ENCODE measurements at regions not wholly inside any gene's neighbourhood (a gene's known extent, or its start where the extent isn't known, plus 50 kb on each side); places are given as distances from the start of the nearest gene placed in this dataset.

DNA sequence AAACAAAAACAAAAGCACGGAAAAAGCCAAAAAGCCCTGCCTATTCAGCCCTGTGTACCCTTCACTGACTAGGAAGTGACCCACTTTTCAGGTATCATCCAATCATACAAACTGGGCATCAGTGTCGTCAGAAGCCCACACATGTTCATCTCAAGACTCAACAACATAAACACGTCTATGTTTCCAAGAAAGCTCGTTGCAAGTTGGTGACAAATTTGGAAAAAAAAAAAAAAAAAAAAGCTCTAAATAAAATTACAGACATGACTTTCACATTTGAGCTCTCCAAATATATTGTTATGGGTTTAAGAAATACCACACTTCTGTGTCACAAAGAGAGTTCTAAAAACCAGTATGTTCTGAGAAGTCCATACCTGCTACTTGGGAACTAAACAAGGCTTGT lies 204.7 kb upstream of the KLF14 start:
- no peak for TF ChIP-seq TEAD1 (CRISPR knock-in tag; IDR thresholded peaks at IDR 0.05)
- TF ChIP-seq FOXJ3 (CRISPR knock-in tag; IDR thresholded peaks at IDR 0.05; ENCODE audit: borderline replicate concordance) = no peak
- no peak for TF ChIP-seq MXD4 (CRISPR knock-in tag; IDR thresholded peaks at IDR 0.05; ENCODE audit: borderline replicate concordance)
- TF ChIP-seq JAZF1 (CRISPR knock-in tag; IDR thresholded peaks at IDR 0.05) = no peak
- no peak for TF ChIP-seq IRF2 (CRISPR knock-in tag; IDR thresholded peaks at IDR 0.05; ENCODE audit: borderline replicate concordance, low read depth)
- TF ChIP-seq NR1H2 (CRISPR knock-in tag; IDR thresholded peaks at IDR 0.05) = no peak
- TF ChIP-seq NR2C2 (CRISPR knock-in tag; IDR thresholded peaks at IDR 0.05) = no peak
- TF ChIP-seq, protein P1, sequence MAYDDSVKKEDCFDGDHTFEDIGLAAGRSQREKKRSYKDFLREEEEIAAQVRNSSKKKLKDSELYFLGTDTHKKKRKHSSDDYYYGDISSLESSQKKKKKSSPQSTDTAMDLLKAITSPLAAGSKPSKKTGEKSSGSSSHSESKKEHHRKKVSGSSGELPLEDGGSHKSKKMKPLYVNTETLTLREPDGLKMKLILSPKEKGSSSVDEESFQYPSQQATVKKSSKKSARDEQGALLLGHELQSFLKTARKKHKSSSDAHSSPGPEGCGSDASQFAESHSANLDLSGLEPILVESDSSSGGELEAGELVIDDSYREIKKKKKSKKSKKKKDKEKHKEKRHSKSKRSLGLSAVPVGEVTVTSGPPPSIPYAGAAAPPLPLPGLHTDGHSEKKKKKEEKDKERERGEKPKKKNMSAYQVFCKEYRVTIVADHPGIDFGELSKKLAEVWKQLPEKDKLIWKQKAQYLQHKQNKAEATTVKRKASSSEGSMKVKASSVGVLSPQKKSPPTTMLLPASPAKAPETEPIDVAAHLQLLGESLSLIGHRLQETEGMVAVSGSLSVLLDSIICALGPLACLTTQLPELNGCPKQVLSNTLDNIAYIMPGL (CRISPR knock-in tag; IDR thresholded peaks at IDR 0.05) = no peak
- TF ChIP-seq, protein P2, sequence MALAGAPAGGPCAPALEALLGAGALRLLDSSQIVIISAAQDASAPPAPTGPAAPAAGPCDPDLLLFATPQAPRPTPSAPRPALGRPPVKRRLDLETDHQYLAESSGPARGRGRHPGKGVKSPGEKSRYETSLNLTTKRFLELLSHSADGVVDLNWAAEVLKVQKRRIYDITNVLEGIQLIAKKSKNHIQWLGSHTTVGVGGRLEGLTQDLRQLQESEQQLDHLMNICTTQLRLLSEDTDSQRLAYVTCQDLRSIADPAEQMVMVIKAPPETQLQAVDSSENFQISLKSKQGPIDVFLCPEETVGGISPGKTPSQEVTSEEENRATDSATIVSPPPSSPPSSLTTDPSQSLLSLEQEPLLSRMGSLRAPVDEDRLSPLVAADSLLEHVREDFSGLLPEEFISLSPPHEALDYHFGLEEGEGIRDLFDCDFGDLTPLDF (CRISPR knock-in tag; IDR thresholded peaks at IDR 0.05) = no peak
- TF ChIP-seq, protein P3, sequence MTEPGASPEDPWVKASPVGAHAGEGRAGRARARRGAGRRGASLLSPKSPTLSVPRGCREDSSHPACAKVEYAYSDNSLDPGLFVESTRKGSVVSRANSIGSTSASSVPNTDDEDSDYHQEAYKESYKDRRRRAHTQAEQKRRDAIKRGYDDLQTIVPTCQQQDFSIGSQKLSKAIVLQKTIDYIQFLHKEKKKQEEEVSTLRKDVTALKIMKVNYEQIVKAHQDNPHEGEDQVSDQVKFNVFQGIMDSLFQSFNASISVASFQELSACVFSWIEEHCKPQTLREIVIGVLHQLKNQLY (CRISPR knock-in tag; IDR thresholded peaks at IDR 0.05) = no peak
- TF ChIP-seq, protein P4, sequence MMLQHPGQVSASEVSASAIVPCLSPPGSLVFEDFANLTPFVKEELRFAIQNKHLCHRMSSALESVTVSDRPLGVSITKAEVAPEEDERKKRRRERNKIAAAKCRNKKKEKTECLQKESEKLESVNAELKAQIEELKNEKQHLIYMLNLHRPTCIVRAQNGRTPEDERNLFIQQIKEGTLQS (CRISPR knock-in tag; conservative IDR thresholded peaks at IDR 0.05) = no peak
- TF ChIP-seq, protein P5, sequence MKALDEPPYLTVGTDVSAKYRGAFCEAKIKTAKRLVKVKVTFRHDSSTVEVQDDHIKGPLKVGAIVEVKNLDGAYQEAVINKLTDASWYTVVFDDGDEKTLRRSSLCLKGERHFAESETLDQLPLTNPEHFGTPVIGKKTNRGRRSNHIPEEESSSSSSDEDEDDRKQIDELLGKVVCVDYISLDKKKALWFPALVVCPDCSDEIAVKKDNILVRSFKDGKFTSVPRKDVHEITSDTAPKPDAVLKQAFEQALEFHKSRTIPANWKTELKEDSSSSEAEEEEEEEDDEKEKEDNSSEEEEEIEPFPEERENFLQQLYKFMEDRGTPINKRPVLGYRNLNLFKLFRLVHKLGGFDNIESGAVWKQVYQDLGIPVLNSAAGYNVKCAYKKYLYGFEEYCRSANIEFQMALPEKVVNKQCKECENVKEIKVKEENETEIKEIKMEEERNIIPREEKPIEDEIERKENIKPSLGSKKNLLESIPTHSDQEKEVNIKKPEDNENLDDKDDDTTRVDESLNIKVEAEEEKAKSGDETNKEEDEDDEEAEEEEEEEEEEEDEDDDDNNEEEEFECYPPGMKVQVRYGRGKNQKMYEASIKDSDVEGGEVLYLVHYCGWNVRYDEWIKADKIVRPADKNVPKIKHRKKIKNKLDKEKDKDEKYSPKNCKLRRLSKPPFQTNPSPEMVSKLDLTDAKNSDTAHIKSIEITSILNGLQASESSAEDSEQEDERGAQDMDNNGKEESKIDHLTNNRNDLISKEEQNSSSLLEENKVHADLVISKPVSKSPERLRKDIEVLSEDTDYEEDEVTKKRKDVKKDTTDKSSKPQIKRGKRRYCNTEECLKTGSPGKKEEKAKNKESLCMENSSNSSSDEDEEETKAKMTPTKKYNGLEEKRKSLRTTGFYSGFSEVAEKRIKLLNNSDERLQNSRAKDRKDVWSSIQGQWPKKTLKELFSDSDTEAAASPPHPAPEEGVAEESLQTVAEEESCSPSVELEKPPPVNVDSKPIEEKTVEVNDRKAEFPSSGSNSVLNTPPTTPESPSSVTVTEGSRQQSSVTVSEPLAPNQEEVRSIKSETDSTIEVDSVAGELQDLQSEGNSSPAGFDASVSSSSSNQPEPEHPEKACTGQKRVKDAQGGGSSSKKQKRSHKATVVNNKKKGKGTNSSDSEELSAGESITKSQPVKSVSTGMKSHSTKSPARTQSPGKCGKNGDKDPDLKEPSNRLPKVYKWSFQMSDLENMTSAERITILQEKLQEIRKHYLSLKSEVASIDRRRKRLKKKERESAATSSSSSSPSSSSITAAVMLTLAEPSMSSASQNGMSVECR (CRISPR knock-in tag; IDR thresholded peaks at IDR 0.05; ENCODE audit: borderline replicate concordance) = no peak
- TF ChIP-seq, protein P6, sequence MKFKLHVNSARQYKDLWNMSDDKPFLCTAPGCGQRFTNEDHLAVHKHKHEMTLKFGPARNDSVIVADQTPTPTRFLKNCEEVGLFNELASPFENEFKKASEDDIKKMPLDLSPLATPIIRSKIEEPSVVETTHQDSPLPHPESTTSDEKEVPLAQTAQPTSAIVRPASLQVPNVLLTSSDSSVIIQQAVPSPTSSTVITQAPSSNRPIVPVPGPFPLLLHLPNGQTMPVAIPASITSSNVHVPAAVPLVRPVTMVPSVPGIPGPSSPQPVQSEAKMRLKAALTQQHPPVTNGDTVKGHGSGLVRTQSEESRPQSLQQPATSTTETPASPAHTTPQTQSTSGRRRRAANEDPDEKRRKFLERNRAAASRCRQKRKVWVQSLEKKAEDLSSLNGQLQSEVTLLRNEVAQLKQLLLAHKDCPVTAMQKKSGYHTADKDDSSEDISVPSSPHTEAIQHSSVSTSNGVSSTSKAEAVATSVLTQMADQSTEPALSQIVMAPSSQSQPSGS (CRISPR knock-in tag; IDR thresholded peaks at IDR 0.05; ENCODE audit: borderline replicate concordance, low read depth) = no peak
- TF ChIP-seq ZNF219 (CRISPR knock-in tag; IDR thresholded peaks at IDR 0.05; ENCODE audit: borderline replicate concordance) = no peak
- TF ChIP-seq, protein P7, sequence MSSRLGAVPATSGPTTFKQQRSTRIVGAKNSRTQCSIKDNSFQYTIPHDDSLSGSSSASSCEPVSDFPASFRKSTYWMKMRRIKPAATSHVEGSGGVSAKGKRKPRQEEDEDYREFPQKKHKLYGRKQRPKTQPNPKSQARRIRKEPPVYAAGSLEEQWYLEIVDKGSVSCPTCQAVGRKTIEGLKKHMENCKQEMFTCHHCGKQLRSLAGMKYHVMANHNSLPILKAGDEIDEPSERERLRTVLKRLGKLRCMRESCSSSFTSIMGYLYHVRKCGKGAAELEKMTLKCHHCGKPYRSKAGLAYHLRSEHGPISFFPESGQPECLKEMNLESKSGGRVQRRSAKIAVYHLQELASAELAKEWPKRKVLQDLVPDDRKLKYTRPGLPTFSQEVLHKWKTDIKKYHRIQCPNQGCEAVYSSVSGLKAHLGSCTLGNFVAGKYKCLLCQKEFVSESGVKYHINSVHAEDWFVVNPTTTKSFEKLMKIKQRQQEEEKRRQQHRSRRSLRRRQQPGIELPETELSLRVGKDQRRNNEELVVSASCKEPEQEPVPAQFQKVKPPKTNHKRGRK (CRISPR knock-in tag; IDR thresholded peaks at IDR 0.05; ENCODE audit: borderline replicate concordance) = no peak
- TF ChIP-seq CREM (CRISPR knock-in tag; IDR thresholded peaks at IDR 0.05) = no peak
- TF ChIP-seq, protein P8, sequence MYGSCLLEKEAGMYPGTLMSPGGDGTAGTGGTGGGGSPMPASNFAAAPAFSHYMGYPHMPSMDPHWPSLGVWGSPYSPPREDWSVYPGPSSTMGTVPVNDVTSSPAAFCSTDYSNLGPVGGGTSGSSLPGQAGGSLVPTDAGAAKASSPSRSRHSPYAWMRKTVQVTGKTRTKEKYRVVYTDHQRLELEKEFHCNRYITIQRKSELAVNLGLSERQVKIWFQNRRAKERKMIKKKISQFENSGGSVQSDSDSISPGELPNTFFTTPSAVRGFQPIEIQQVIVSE (CRISPR knock-in tag; IDR thresholded peaks at IDR 0.05; ENCODE audit: borderline replicate concordance) = no peak
- TF ChIP-seq, protein P9, sequence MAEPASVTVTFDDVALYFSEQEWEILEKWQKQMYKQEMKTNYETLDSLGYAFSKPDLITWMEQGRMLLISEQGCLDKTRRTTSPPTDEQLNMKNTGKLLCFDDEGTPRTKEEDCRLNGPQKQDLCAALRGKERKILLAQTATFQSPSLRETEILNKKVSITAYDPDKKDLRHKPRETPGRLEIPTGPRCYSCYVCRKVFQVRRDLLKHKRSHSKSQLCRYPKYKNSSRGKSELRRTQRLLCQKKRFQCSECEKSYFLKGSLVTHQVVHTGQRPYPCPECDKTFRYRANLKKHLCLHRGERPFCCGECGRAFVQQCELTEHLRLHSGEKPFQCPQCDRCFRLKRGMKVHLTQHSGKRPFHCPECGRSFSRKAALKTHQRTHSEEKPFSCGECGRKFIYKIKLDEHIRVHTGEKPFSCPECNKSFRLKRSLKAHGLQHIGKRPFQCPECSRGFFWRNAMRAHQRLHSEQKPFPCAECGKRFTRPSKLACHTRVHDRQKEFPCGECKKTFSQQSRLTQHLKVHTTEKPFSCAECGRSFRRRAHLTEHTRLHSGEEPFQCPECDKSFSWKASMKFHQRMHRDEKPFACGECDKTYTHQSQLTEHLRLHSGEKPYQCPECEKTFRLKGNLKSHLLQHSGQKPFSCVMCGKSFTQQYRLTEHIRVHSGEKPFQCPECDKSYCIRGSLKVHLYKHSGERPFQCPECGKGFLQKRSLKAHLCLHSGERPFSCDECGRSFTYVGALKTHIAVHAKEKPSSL (CRISPR knock-in tag; conservative IDR thresholded peaks at IDR 0.05) = no peak
- no peak for TF ChIP-seq FOXK1 (CRISPR knock-in tag; IDR thresholded peaks at IDR 0.05)
- POLR2A ChIA-PET = interaction anchor here (0.6 kb wide), 2 partner anchors 14 to 105 kb away, joined by 3 to 6 read pairs; no protein-coding TSS in a partner anchor
- H3K4me1 Mint-ChIP-seq = peaks cover 43% of the 10 kb centered on the region
- no peaks in the 10 kb centered on the region for H3K36me3 Mint-ChIP-seq
- H3K9me3 Mint-ChIP-seq = no peaks in the 10 kb centered on the region
- H3K4me3 Mint-ChIP-seq = no peak overlapping the region
- CTCF ChIA-PET = interaction anchor here (0.7 to 1.8 kb wide), 5 partner anchors 22 to 88 kb away, joined by 3 to 6 read pairs (median 4); no protein-coding TSS in a partner anchor
- no peak overlapping the region for H3K27ac Mint-ChIP-seq
- no peak for ATAC-seq
- H3K27me3 Mint-ChIP-seq (ENCODE audit: low read depth) = no peaks in the 10 kb centered on the region
- no peak for DNase-seq (ENCODE audit: low spot score)

Data from WTC11 (cell line).